ENCODE measurements at regions not wholly inside any gene's neighbourhood (a gene's known extent, or its start where the extent isn't known, plus 50 kb on each side); places are given as distances from the start of the nearest gene placed in this dataset.

- DNase-seq (ENCODE audit: low read depth, low spot score), result no peak
Measured at GRCh38 chr6:109295109-109295773, 87.0 kb downstream of the CD164 start.

- DNase-seq (ENCODE audit: low read depth, low spot score), result no peak
Measured at GRCh38 chr6:109292983-109293586, 89.2 kb downstream of the CD164 start.

GRCh38 chr6:109292420-109292819, 89.8 kb downstream of the CD164 start:
- DNase-seq (ENCODE audit: low read depth, low spot score), result no peak

- DNase-seq (ENCODE audit: low read depth, low spot score), result no peak
Measured at GRCh38 chr6:109291902-109292301, 90.4 kb downstream of the CD164 start.

- DNase-seq (ENCODE audit: low read depth, low spot score), result no peak
Measured at GRCh38 chr6:109290143-109290931, 91.9 kb downstream of the CD164 start.

- no peak for DNase-seq (ENCODE audit: low read depth, low spot score)
Measured at GRCh38 chr6:109285366-109285765, 96.9 kb downstream of the CD164 start.

- no peak for DNase-seq (ENCODE audit: low read depth, low spot score)
Measured at GRCh38 chr6:109284675-109285074, 97.6 kb downstream of the CD164 start.

- no peak for DNase-seq (ENCODE audit: low read depth, low spot score)
Measured at GRCh38 chr6:109282756-109283155, 99.5 kb downstream of the CD164 start.

- no peak for DNase-seq (ENCODE audit: low read depth, low spot score)
Measured at GRCh38 chr6:109279628-109280027, 102.6 kb downstream of the CD164 start.

GRCh38 chr6:109271622-109272021, 110.6 kb downstream of the CD164 start:
- DNase-seq (ENCODE audit: low read depth, low spot score), result no peak

- DNase-seq (ENCODE audit: low read depth, low spot score), result no peak
Measured at GRCh38 chr6:109269953-109270517, 112.2 kb downstream of the CD164 start.

GRCh38 chr6:109269057-109269456, 113.2 kb downstream of the CD164 start:
- DNase-seq (ENCODE audit: low read depth, low spot score), result no peak

- no peak for DNase-seq (ENCODE audit: low read depth, low spot score)
Measured at GRCh38 chr6:109265530-109265929, 116.7 kb downstream of the CD164 start.

GRCh38 chr6:109263873-109264700, 118.2 kb downstream of the CD164 start:
- no peak for DNase-seq (ENCODE audit: low read depth, low spot score)

- DNase-seq (ENCODE audit: low read depth, low spot score), result no peak
Measured at GRCh38 chr6:109262261-109262660, 120.0 kb downstream of the CD164 start.

GRCh38 chr6:109261811-109262210, 120.5 kb downstream of the CD164 start:
- no peak for DNase-seq (ENCODE audit: low read depth, low spot score)

GRCh38 chr6:109260701-109261100, 121.6 kb downstream of the CD164 start:
- DNase-seq (ENCODE audit: low read depth, low spot score), result no peak

GRCh38 chr6:109260126-109260525, 122.1 kb downstream of the CD164 start:
- DNase-seq (ENCODE audit: low read depth, low spot score), result no peak

GRCh38 chr6:109258129-109258528, 124.1 kb downstream of the CD164 start:
- DNase-seq (ENCODE audit: low read depth, low spot score), result no peak

GRCh38 chr6:109257494-109257893, 124.8 kb downstream of the CD164 start:
- DNase-seq (ENCODE audit: low read depth, low spot score), result no peak

GRCh38 chr6:109255946-109256640, 126.2 kb downstream of the CD164 start:
- DNase-seq (ENCODE audit: low read depth, low spot score), result no peak

All from ELF-1 (cell line).